SK-N-MC (cell line): ENCODE measurements at regions not wholly inside any gene's neighbourhood (a gene's known extent, or its start where the extent isn't known, plus 50 kb on each side); places are given as distances from the start of the nearest gene placed in this dataset.

ENCODE experiments used
- EZH2 ChIP-seq: fragments of 200-600 bp; sonication (generic); IDR thresholded peaks from one replicate; pipeline ENCODE4 v1.6.1; 2017; ENCODE audit warnings: antibody characterized with exemption
- FOXP2 ChIP-seq: optimal IDR thresholded peaks from 2 replicates; pipeline ENCODE3; 2011; ENCODE audit warnings: mild to moderate bottlenecking, moderate library complexity; ENCODE audit not compliant: insufficient read depth; ENCODE audit errors: extremely low read length, control extremely low read depth
- POLR2AphosphoS5 ChIP-seq: IDR thresholded peaks from 2 replicates; pipeline ENCODE4 v1.6.1; 2012; ENCODE audit warnings: mild to moderate bottlenecking, low read depth, low read length, borderline replicate concordance

DNA sequence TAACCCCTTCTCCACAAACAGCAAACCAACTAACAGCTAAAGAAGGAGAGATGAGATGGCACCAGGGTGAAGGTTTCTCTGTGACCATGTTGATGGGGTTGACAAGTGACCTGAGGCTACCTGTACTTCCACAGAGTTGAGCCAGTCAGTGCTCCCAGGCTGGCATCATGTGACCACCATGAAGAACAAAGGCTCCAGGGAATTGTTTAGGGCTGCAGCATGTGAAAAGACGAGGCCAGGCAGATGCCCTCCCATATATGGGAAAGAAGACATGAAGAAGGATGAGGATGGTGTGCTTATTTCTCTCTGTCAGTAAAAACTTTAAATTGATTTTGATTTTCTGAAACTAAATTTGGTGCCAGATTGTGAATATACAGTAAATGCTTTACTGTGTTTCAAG lies 220.6 kb downstream of the OLFM4 start:
- TF ChIP-seq EZH2 (no peak), POLR2AphosphoS5 (no peak), FOXP2 (no peak)
